WI38 (cell line): ENCODE measurements at regions not wholly inside any gene's neighbourhood (a gene's known extent, or its start where the extent isn't known, plus 50 kb on each side); places are given as distances from the start of the nearest gene placed in this dataset.

Experiments
- H3K4me3 ChIP-seq: 2 replicates; pipeline ENCODE4 v1.5.1; 2011; ENCODE audit warnings: low read depth, mild to moderate bottlenecking, control low read depth, low read length
- TF ChIP-seq, protein P1 (sequence below): IDR thresholded peaks from 2 replicates; pipeline ENCODE4 v1.5.1; 2012; ENCODE audit warnings: low read depth, mild to moderate bottlenecking, control low read depth, low read length

DNA sequence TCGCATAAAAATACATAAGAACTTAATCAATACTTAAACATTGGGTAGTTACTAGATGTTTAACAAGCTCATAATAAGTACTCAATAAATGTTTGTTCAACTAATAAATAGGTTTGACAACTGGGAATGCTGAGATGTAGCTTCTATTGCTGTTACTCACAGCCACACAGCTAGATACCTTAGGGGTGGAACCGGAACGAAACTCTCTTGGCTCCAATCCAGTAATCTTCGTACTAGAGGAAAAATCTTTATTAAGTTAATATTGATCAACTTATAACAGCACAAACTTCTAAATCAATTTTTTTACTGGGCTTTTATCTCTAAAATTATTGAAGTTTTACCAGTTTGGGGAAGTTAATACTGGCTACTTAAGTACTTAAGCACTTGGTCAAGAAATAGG is 247.8 kb downstream of the PAX3 start:
- TF ChIP-seq, protein P1, sequence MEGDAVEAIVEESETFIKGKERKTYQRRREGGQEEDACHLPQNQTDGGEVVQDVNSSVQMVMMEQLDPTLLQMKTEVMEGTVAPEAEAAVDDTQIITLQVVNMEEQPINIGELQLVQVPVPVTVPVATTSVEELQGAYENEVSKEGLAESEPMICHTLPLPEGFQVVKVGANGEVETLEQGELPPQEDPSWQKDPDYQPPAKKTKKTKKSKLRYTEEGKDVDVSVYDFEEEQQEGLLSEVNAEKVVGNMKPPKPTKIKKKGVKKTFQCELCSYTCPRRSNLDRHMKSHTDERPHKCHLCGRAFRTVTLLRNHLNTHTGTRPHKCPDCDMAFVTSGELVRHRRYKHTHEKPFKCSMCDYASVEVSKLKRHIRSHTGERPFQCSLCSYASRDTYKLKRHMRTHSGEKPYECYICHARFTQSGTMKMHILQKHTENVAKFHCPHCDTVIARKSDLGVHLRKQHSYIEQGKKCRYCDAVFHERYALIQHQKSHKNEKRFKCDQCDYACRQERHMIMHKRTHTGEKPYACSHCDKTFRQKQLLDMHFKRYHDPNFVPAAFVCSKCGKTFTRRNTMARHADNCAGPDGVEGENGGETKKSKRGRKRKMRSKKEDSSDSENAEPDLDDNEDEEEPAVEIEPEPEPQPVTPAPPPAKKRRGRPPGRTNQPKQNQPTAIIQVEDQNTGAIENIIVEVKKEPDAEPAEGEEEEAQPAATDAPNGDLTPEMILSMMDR: no peak
- no peak overlapping the region for H3K4me3 ChIP-seq

DNA sequence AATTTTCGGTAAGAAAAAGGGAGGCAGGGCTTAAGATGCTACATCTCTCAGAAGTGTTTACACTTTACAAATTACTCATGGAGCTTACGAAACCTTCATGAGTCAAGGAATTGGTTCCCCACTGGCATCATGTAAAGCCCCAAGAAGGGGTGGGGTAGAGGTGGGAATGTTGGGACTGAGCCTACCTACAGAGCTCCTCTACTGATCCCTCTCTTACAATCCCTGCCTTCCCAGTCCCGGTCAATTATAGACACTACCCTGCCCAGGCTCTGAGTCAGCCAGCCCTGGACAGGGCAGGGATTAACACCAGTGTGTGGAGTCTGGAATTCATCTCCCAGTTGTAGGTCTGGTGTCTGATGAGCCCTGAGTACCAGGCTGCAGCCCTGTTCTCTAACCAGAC is 248.9 kb downstream of the PAX3 start:
- TF ChIP-seq, protein P1: no peak
- no peak overlapping the region for H3K4me3 ChIP-seq

DNA sequence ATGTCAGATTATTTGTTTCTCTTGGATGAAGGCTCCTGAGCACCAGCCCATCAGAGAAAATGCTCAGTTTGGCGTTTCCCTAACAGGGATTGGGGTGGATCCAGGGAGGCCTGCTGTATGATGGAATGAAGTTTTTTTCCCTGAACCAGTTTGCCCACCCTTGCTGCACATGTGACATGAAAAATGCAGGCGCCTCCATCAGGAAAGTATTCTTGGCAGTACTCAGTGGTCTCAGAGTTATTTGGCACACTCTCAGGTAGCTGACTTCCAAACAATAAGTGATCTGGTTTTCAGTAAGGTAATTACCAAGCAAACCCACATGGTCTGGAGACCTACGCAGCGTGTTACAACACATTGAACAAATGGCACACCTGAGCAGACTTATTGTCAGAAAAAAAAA is 254.9 kb downstream of the PAX3 start:
- TF ChIP-seq, protein P1: no peak
- no peak overlapping the region for H3K4me3 ChIP-seq

DNA sequence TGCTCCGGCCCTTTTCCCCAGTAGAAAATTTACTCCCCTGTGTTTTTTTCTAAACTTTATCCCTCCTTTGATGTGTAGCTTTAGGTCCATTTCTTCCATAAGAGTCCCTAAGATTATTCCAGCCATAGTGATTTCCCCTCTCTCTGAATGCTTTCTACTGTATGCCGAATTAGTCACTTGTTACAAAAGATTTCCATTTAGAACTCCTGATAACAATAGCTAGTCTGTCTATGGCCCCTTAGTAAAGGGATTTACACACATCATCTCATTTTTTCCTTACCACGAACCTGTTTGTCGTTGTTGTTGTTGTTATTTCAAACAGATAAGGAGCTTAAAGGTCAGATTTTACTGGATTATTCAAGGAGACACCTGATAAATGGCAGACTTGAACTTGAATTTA is 256.1 kb downstream of the PAX3 start:
- TF ChIP-seq, protein P1: no peak

DNA sequence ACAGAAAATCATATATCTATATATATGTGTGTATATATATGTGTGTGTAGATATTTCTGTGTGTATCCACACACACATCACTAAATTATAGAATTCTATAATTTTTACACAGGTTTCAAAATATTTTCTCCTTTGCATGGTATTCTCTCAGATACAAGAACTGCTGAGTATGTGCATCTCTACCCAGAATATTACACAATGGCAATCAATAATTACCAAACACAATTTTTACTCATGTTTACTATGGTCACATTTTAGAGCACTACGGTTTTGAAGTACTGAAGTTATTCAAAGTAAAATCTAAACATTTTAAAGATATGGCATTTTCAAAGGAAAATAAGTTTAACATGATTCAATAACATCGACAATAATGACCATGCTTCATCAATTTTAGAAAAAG is 258.5 kb downstream of the PAX3 start:
- no peak overlapping the region for H3K4me3 ChIP-seq
- TF ChIP-seq, protein P1: no peak

More for the DNA sequence above, 256.1 kb downstream of the PAX3 start:
- no peak overlapping the region for H3K4me3 ChIP-seq

DNA sequence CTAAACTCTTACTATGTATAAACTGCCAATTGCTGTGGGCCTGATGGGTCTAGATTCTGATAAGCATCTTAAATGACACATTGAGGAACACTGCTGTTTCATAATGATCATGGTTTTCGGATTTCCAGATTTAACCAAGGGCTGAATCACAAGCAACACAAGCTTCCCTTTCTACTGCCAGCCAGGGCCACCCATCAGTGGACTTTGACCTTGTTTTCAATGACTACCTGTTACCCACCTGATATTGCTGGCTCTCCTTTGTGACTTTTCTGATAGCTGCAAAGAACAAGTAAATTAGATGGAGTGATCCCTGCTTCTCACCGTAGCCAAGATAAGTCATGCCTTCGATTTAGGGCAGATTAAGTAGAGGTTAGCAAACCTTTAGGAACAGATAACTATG is 259.0 kb downstream of the PAX3 start:
- TF ChIP-seq, protein P1: no peak
- no peak overlapping the region for H3K4me3 ChIP-seq

DNA sequence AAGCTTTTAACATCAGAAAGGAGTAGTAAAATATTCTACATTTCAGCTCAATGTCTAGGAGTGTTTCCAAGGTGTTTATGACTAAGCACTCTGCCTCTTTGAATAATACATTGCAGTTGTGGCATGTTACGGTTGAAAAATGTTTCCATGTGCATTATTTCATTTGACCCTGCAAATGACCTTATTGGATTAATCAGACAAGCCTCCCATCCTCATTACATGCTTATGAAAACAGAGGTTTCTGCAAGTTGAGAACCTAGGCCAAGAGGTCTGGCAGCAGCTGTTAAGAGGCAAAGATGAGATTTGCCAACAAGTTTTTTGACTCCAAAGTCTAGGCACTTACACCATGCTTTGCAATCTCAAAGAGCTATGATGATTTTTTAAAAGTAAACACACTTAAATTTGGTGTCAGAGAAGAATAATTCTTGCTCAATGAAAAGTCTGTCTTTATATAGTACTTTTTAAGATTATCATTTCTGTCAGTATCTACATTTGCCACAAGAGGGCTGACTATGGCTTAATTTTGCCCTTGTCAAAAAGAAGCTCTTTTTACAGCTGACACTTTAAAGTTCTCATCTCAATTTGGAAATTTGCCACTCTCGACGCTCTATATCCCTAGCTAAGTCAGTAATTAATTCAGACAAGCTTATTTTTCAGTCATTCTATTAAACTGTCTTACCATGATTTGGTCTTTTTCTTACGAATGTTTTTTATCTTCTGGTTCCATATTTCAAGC is 260.6 kb downstream of the PAX3 start:
- TF ChIP-seq, protein P1: no peak
- no peak overlapping the region for H3K4me3 ChIP-seq
